HCT116 (cell line): ENCODE measurements at regions not wholly inside any gene's neighbourhood (a gene's known extent, or its start where the extent isn't known, plus 50 kb on each side); places are given as distances from the start of the nearest gene placed in this dataset.

Source experiments
- EGR1 ChIP-seq: IDR thresholded peaks from 2 replicates; pipeline ENCODE4 v1.6.1; 2012; ENCODE audit warnings: low read depth
- ELF1 ChIP-seq: IDR thresholded peaks from 2 replicates; pipeline ENCODE4 v1.6.1; 2012; ENCODE audit warnings: low read depth, borderline replicate concordance
- EZH2 ChIP-seq: fragments of 200-600 bp; sonication (generic); IDR thresholded peaks from 2 replicates; pipeline ENCODE4 v1.6.1; 2017; ENCODE audit warnings: antibody characterized with exemption, mixed run types
- JUND ChIP-seq: IDR thresholded peaks from 2 replicates; pipeline ENCODE4 v1.6.1; 2012
- POLR2A ChIP-seq: IDR thresholded peaks from 2 replicates; pipeline ENCODE4 v1.7.0; 2011; ENCODE audit warnings: borderline replicate concordance; ENCODE audit not compliant: insufficient read depth, insufficient read length; ENCODE audit errors: extremely low read depth
- RAD21 ChIP-seq: IDR thresholded peaks from 2 replicates; pipeline ENCODE4 v1.6.1; 2012; ENCODE audit warnings: low read depth, mild to moderate bottlenecking
- SP1 ChIP-seq: IDR thresholded peaks from 2 replicates; pipeline ENCODE4 v1.6.1; 2012; ENCODE audit warnings: low read depth
- TCF7L2 ChIP-seq: IDR thresholded peaks from 2 replicates; pipeline ENCODE4 v1.7.0; 2011; ENCODE audit warnings: borderline replicate concordance, inconsistent platforms; ENCODE audit not compliant: insufficient read depth, insufficient read length; ENCODE audit errors: extremely low read depth
- YY1 ChIP-seq: IDR thresholded peaks from 2 replicates; pipeline ENCODE4 v1.6.1; 2011; ENCODE audit warnings: low read length, low read depth, moderate library complexity, mild to moderate bottlenecking; ENCODE audit not compliant: insufficient replicate concordance; ENCODE audit errors: extremely low read depth
- TF ChIP-seq, protein P1 (sequence below), 3 experiments: fragments of 200-600 bp in 1 of 3; sonication (generic) in 1 of 3; IDR thresholded peaks in 2 of 3; conservative IDR thresholded peaks in 1 of 3; 2 replicates each; pipeline ENCODE4 v1.5.1; 2012 to 2017; ENCODE audit warnings: low read depth in 2 of 3, low read length in 2 of 3, antibody characterized with exemption in 1 of 3, borderline replicate concordance in 1 of 3, control low read depth in 1 of 3, mild to moderate bottlenecking in 1 of 3, mixed read lengths in 1 of 3, mixed run types in 1 of 3, moderate library complexity in 1 of 3; ENCODE audit not compliant: insufficient read depth in 1 of 3
- TF ChIP-seq, protein P2 (sequence below): IDR thresholded peaks from 2 replicates; pipeline ENCODE4 v1.6.1; 2012

DNA sequence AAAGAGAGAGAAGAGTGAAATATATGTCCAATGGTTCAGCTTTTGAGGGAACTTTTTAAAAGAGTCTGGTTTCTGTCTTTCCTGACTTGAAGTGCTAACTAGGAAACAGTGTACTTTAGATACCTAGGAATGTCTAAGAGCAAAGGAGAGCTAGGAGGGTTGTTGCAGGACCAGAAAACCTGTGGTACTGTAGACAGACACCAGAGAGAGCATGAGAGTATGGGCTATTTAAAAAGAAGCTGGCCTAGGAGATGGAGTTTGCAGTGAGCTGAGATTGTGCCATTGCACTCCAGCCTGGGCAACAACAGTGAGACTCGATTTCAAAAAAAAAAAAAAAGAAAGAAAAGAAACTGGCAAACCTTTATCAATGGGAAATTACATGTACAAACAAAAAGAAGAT is 223.9 kb downstream of the FAT4 start:
- TF ChIP-seq EGR1: no peak
- TF ChIP-seq POLR2A: no peak
- no peak for TF ChIP-seq SP1
- no peak for TF ChIP-seq YY1
- TF ChIP-seq, protein P1, sequence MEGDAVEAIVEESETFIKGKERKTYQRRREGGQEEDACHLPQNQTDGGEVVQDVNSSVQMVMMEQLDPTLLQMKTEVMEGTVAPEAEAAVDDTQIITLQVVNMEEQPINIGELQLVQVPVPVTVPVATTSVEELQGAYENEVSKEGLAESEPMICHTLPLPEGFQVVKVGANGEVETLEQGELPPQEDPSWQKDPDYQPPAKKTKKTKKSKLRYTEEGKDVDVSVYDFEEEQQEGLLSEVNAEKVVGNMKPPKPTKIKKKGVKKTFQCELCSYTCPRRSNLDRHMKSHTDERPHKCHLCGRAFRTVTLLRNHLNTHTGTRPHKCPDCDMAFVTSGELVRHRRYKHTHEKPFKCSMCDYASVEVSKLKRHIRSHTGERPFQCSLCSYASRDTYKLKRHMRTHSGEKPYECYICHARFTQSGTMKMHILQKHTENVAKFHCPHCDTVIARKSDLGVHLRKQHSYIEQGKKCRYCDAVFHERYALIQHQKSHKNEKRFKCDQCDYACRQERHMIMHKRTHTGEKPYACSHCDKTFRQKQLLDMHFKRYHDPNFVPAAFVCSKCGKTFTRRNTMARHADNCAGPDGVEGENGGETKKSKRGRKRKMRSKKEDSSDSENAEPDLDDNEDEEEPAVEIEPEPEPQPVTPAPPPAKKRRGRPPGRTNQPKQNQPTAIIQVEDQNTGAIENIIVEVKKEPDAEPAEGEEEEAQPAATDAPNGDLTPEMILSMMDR (IDR thresholded peaks at IDR 0.05 in 2 of 3, conservative IDR thresholded peaks at IDR 0.05 in 1 of 3; ENCODE audit: borderline replicate concordance in 1 of 3, insufficient read depth in 1 of 3, low read depth in 2 of 3, low read length in 2 of 3): no peak
- TF ChIP-seq JUND: no peak
- TF ChIP-seq, protein P2, sequence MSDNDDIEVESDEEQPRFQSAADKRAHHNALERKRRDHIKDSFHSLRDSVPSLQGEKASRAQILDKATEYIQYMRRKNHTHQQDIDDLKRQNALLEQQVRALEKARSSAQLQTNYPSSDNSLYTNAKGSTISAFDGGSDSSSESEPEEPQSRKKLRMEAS: no peak
- TF ChIP-seq EZH2: no peak
- no peak for TF ChIP-seq ELF1
- TF ChIP-seq TCF7L2: no peak
- no peak for TF ChIP-seq RAD21
